ENCODE measurements at regions not wholly inside any gene's neighbourhood (a gene's known extent, or its start where the extent isn't known, plus 50 kb on each side); places are given as distances from the start of the nearest gene placed in this dataset.

DNA sequence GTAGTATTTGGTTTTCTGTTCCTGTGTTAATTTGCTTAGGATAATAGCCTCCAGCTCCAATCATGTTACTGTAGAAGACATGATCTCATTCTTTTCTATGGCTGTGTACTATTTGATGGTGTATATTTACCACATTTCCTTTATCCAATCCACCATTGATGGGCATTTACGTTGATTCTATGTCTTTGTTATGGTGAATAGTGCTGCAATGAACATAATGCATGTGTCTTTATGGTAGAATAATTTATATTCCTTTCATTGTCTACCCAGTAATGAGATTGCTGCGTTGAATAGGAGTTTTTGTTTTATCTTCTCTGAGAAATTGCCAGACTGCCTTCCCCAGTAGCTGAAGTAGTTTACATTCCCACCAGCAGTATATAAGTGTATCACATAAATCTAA is 538.8 kb downstream of the LRRIQ3 start:
- Histone ChIP-seq H3F3A (replicated peaks; ENCODE audit: low read depth) (no peaks in the 10 kb centered on the region), H3K4me2 (no peak overlapping the region), H3K79me2 (replicated peaks; ENCODE audit: insufficient read depth) (no peaks in the 10 kb centered on the region), H3K27ac (ENCODE audit: low read depth) (no peak overlapping the region), H4K20me1 (replicated peaks; ENCODE audit: insufficient read depth) (no peaks in the 10 kb centered on the region), H2AFZ (no peak overlapping the region), H3K4me1 (ENCODE audit: insufficient read depth) (no peaks in the 10 kb centered on the region), H3K4me3 (no peak overlapping the region), H3K9me2 (ENCODE audit: insufficient read depth) (no peaks in the 10 kb centered on the region), H3K36me3 (ENCODE audit: insufficient read depth) (no peaks in the 10 kb centered on the region), H3K27me3 (ENCODE audit: insufficient read depth) (no peaks in the 10 kb centered on the region)
- H3K27me3 Mint-ChIP-seq (ENCODE audit: insufficient read depth, low read depth, poor library complexity) = no peaks in the 10 kb centered on the region
- peaks cover 12% of the 10 kb centered on the region; the same call in 2 of the 3 replicates for H3K9me3 Mint-ChIP-seq
- DNase-seq (ENCODE audit: low spot score) = no peak
- TF ChIP-seq EZH2phosphoT487 (IDR thresholded peaks at IDR 0.05; ENCODE audit: unreplicated experiment) (no peak), ZNF114 (CRISPR knock-in tag; IDR thresholded peaks at IDR 0.05) (no peak), ZNF331 (CRISPR knock-in tag; IDR thresholded peaks at IDR 0.05; ENCODE audit: low read depth) (no peak), POLR2AphosphoS5 (IDR thresholded peaks at IDR 0.05; ENCODE audit: low read depth) (no peak), STAT1 (IDR thresholded peaks at IDR 0.05; ENCODE audit: unreplicated experiment) (no peak), CREB1 (CRISPR knock-in tag; IDR thresholded peaks at IDR 0.05; ENCODE audit: low read depth) (no peak)
- TF ChIP-seq, protein P1, sequence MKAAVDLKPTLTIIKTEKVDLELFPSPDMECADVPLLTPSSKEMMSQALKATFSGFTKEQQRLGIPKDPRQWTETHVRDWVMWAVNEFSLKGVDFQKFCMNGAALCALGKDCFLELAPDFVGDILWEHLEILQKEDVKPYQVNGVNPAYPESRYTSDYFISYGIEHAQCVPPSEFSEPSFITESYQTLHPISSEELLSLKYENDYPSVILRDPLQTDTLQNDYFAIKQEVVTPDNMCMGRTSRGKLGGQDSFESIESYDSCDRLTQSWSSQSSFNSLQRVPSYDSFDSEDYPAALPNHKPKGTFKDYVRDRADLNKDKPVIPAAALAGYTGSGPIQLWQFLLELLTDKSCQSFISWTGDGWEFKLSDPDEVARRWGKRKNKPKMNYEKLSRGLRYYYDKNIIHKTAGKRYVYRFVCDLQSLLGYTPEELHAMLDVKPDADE (IDR thresholded peaks at IDR 0.05) = no peak
- TF ChIP-seq, protein P2, sequence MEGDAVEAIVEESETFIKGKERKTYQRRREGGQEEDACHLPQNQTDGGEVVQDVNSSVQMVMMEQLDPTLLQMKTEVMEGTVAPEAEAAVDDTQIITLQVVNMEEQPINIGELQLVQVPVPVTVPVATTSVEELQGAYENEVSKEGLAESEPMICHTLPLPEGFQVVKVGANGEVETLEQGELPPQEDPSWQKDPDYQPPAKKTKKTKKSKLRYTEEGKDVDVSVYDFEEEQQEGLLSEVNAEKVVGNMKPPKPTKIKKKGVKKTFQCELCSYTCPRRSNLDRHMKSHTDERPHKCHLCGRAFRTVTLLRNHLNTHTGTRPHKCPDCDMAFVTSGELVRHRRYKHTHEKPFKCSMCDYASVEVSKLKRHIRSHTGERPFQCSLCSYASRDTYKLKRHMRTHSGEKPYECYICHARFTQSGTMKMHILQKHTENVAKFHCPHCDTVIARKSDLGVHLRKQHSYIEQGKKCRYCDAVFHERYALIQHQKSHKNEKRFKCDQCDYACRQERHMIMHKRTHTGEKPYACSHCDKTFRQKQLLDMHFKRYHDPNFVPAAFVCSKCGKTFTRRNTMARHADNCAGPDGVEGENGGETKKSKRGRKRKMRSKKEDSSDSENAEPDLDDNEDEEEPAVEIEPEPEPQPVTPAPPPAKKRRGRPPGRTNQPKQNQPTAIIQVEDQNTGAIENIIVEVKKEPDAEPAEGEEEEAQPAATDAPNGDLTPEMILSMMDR (conservative IDR thresholded peaks at IDR 0.05; ENCODE audit: low read depth in 2 of 2) = no peak
- H3K4me3 Mint-ChIP-seq = no peak overlapping the region
- ATAC-seq = no peak
- H3K27ac Mint-ChIP-seq = no peak overlapping the region
- H3K4me1 Mint-ChIP-seq = no peaks in the 10 kb centered on the region
- H3K36me3 Mint-ChIP-seq (ENCODE audit: low read depth) = peaks cover 3% of the 10 kb centered on the region; the same call in 1 of the 3 replicates

DNA sequence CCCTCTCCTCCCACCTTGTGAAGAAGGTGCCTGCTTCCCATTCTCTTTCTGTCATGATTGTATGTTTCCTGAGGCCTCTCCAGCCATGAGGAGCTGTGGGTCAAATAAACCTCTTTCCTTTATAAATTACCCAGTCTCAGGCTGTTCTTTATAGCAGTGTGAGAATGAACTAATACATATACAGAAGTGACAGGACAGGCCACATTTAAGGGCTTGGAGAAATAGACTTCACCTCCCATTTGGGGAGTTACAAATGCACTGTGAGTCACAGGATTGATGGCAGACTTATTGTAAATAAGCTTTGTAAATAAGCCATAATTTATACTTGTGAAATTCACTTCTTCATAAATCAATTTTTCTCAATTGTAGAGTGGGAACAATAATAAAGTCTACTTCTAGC is 543.3 kb downstream of the LRRIQ3 start:
- Histone ChIP-seq H3K4me1 (ENCODE audit: insufficient read depth) (no peaks in the 10 kb centered on the region), H3F3A (replicated peaks; ENCODE audit: low read depth) (no peaks in the 10 kb centered on the region), H3K36me3 (ENCODE audit: insufficient read depth) (no peaks in the 10 kb centered on the region), H3K4me2 (no peak overlapping the region), H3K27me3 (ENCODE audit: insufficient read depth) (no peaks in the 10 kb centered on the region), H3K4me3 (no peak overlapping the region), H2AFZ (no peak overlapping the region), H3K9me2 (ENCODE audit: insufficient read depth) (no peaks in the 10 kb centered on the region), H3K79me2 (replicated peaks; ENCODE audit: insufficient read depth) (no peaks in the 10 kb centered on the region), H4K20me1 (replicated peaks; ENCODE audit: insufficient read depth) (no peaks in the 10 kb centered on the region), H3K27ac (ENCODE audit: low read depth) (no peak overlapping the region)
- H3K4me3 Mint-ChIP-seq = no peak overlapping the region
- no peaks in the 10 kb centered on the region for H3K27me3 Mint-ChIP-seq (ENCODE audit: insufficient read depth, low read depth, poor library complexity)
- DNase-seq (ENCODE audit: low spot score) = no peak
- ATAC-seq = no peak
- H3K4me1 Mint-ChIP-seq = no peaks in the 10 kb centered on the region
- no peaks in the 10 kb centered on the region for H3K36me3 Mint-ChIP-seq (ENCODE audit: low read depth)
- no peak overlapping the region for H3K27ac Mint-ChIP-seq
- H3K9me3 Mint-ChIP-seq = no peaks in the 10 kb centered on the region; the same call in 2 of the 3 replicates
- no peak for TF ChIP-seq POLR2AphosphoS5 (IDR thresholded peaks at IDR 0.05; ENCODE audit: low read depth)
- TF ChIP-seq, protein P1 (IDR thresholded peaks at IDR 0.05) = no peak
- no peak for TF ChIP-seq EZH2 (IDR thresholded peaks at IDR 0.05; ENCODE audit: low read depth, unreplicated experiment)
- no peak for TF ChIP-seq ZNF114 (CRISPR knock-in tag; IDR thresholded peaks at IDR 0.05)
- TF ChIP-seq NANOG (IDR thresholded peaks at IDR 0.05; ENCODE audit: borderline replicate concordance) = no peak
- no peak for TF ChIP-seq EZH2phosphoT487 (IDR thresholded peaks at IDR 0.05; ENCODE audit: unreplicated experiment)
- TF ChIP-seq, protein P2 (conservative IDR thresholded peaks at IDR 0.05; ENCODE audit: low read depth in 2 of 2) = no peak
- no peak for TF ChIP-seq CREB1 (CRISPR knock-in tag; IDR thresholded peaks at IDR 0.05; ENCODE audit: low read depth)
- no peak for TF ChIP-seq JUNB (IDR thresholded peaks at IDR 0.05; ENCODE audit: unreplicated experiment)
- TF ChIP-seq STAT1 (IDR thresholded peaks at IDR 0.05; ENCODE audit: unreplicated experiment) = no peak

All from GM23338 (cell line).